H1 (cell line): ENCODE measurements at regions not wholly inside any gene's neighbourhood (a gene's known extent, or its start where the extent isn't known, plus 50 kb on each side); places are given as distances from the start of the nearest gene placed in this dataset.

Experiments used
- CTCF ChIA-PET: fragments of 300-600 bp; sonication (Branson Sonifier 250); formaldehyde crosslinking; loops from one replicate; lab custom pipeline; 2021; ENCODE audit not compliant: partially characterized antibody; lab: Charles Lee
- POLR2A ChIA-PET: fragments of 300-600 bp; sonication (Branson Sonifier 250); formaldehyde crosslinking; loops from one replicate; lab custom pipeline; 2021; ENCODE audit warnings: inconsistent platforms; ENCODE audit not compliant: partially characterized antibody; lab: Charles Lee
- DNase-seq, 2 experiments: peaks; one replicate each; pipeline versions ENCODE4 v3.0.0 to v3.0.0-alpha.2; 2010 to 2022; ENCODE audit warnings: low spot score in 2 of 2, low read depth in 1 of 2, mixed read lengths in 1 of 2
- FAIRE-seq: peaks from 2 replicates; lab custom pipeline; 2011; peaks lifted over from hg19 to GRCh38; lab: Jason Lieb, UNC
- H2AFZ ChIP-seq: 2 replicates; pipeline ENCODE4 v1.8.1; 2012; ENCODE audit warnings: low read length, inconsistent platforms
- H2AK5ac ChIP-seq: 2 replicates; pipeline ENCODE4 v1.6.1; 2013; ENCODE audit warnings: low read depth, low read length
- H2BK120ac ChIP-seq: replicated peaks from 2 replicates; pipeline ENCODE3; 2013; ENCODE audit warnings: low read depth, low read length, inconsistent platforms
- H2BK12ac ChIP-seq: 2 replicates; pipeline ENCODE4 v1.6.1; 2013; ENCODE audit warnings: low read depth, low read length
- H2BK15ac ChIP-seq: 2 replicates; pipeline ENCODE4 v1.6.1; 2013; ENCODE audit warnings: low read length
- H2BK20ac ChIP-seq: 2 replicates; pipeline ENCODE4 v1.6.1; 2013; ENCODE audit warnings: low read length
- H2BK5ac ChIP-seq: 2 replicates; pipeline ENCODE4 v1.6.1; 2013; ENCODE audit warnings: low read depth, low read length
- H3K14ac ChIP-seq: 2 replicates; pipeline ENCODE4 v1.6.1; 2013; ENCODE audit warnings: inconsistent platforms; ENCODE audit not compliant: insufficient read length
- H3K18ac ChIP-seq: 2 replicates; pipeline ENCODE4 v1.6.1; 2013; ENCODE audit warnings: low read length; ENCODE audit errors: extremely low read depth
- H3K23ac ChIP-seq: 2 replicates; pipeline ENCODE4 v1.6.1; 2013; ENCODE audit warnings: inconsistent platforms; ENCODE audit not compliant: insufficient read length
- H3K23me2 ChIP-seq: 2 replicates; pipeline ENCODE4 v1.6.1; 2013; ENCODE audit warnings: low read depth, low read length
- H3K27ac ChIP-seq: 2 replicates; pipeline ENCODE4 v1.6.1; 2011; ENCODE audit warnings: low read depth, low read length, inconsistent platforms
- H3K27me3 ChIP-seq, 4 experiments: replicated peaks in 1 of 4; 1 replicate in 1 of 4; 2 replicates in 3 of 4; pipeline versions ENCODE4 v1.6.1 to v1.8.1; 2011 to 2013; ENCODE audit warnings: low read length in 3 of 4, mild to moderate bottlenecking in 3 of 4, inconsistent platforms in 2 of 4, mixed read lengths in 2 of 4, moderate library complexity in 1 of 4; ENCODE audit not compliant: control insufficient read depth in 3 of 4, insufficient read depth in 3 of 4; ENCODE audit errors: extremely low read depth in 1 of 4
- H3K36me3 ChIP-seq, 4 experiments: 2 replicates each; pipeline versions ENCODE4 v1.6.1 to v1.8.1; 2011 to 2013; ENCODE audit warnings: mild to moderate bottlenecking in 4 of 4, low read length in 3 of 4, moderate library complexity in 2 of 4, control low read depth in 1 of 4, inconsistent platforms in 1 of 4; ENCODE audit not compliant: insufficient read depth in 4 of 4, control insufficient read depth in 2 of 4
- H3K4ac ChIP-seq: replicated peaks from 2 replicates; pipeline ENCODE3; 2013; ENCODE audit warnings: low read length, low read depth, mixed read lengths, inconsistent platforms; ENCODE audit not compliant: insufficient read length
- H3K4me1 ChIP-seq, 4 experiments: replicated peaks in 1 of 4; 1 replicate in 1 of 4; 2 replicates in 3 of 4; pipeline versions ENCODE4 v1.6.1 to v1.8.1; 2011 to 2013; ENCODE audit warnings: low read length in 3 of 4, inconsistent platforms in 2 of 4, mixed read lengths in 1 of 4; ENCODE audit not compliant: insufficient read depth in 4 of 4, control insufficient read depth in 3 of 4
- H3K4me2 ChIP-seq, 2 experiments: 2 replicates each; pipeline versions ENCODE4 v1.6.1 to v1.8.1; 2011 to 2013; ENCODE audit warnings: low read depth in 2 of 2, low read length in 2 of 2, control low read depth in 1 of 2, inconsistent platforms in 1 of 2, mild to moderate bottlenecking in 1 of 2; ENCODE audit not compliant: insufficient read depth in 1 of 2
- H3K4me3 ChIP-seq, 4 experiments: fragments of 200-600, 300-600 bp in 1 of 4; sonication (generic), shearing (Covaris generic), sonication (Bioruptor Twin) in 1 of 4; 2 replicates each; pipeline versions ENCODE4 v1.5.1 to v1.8.1; 2011 to 2016; ENCODE audit warnings: low read length in 4 of 4, low read depth in 3 of 4, control low read depth in 2 of 4, inconsistent platforms in 2 of 4, mild to moderate bottlenecking in 2 of 4, mixed read lengths in 1 of 4, moderate library complexity in 1 of 4; ENCODE audit not compliant: insufficient read depth in 2 of 4; ENCODE audit errors: extremely low read depth in 1 of 4
- H3K56ac ChIP-seq: replicated peaks from 2 replicates; pipeline ENCODE3; 2013; ENCODE audit warnings: low read depth, mild to moderate bottlenecking, mixed read lengths, low read length, inconsistent platforms; ENCODE audit not compliant: insufficient read length
- H3K79me1 ChIP-seq: 2 replicates; pipeline ENCODE4 v1.6.1; 2013; ENCODE audit warnings: low read depth, low read length, control low read depth
- H3K79me2 ChIP-seq, 2 experiments: 2 replicates each; pipeline versions ENCODE4 v1.6.1 to v1.8.1; 2012 to 2013; ENCODE audit warnings: low read length in 2 of 2, mild to moderate bottlenecking in 2 of 2, inconsistent platforms in 1 of 2; ENCODE audit not compliant: insufficient read depth in 2 of 2, control insufficient read depth in 1 of 2
- H3K9ac ChIP-seq, 4 experiments: replicated peaks in 1 of 4; 1 replicate in 1 of 4; 2 replicates in 3 of 4; pipeline versions ENCODE4 v1.6.1 to v1.8.1; 2011 to 2013; ENCODE audit warnings: low read depth in 3 of 4, low read length in 3 of 4, control low read depth in 2 of 4, mild to moderate bottlenecking in 2 of 4, moderate library complexity in 2 of 4, inconsistent platforms in 1 of 4; ENCODE audit errors: extremely low read depth in 1 of 4
- H3K9me3 ChIP-seq, 2 experiments: 2 replicates each; pipeline versions ENCODE4 v1.6.1 to v1.8.1; 2012 to 2013; ENCODE audit warnings: mild to moderate bottlenecking in 2 of 2, moderate library complexity in 2 of 2, control low read depth in 1 of 2, inconsistent platforms in 1 of 2, low read depth in 1 of 2, low read length in 1 of 2, mixed read lengths in 1 of 2; ENCODE audit not compliant: insufficient read depth in 2 of 2
- H4K20me1 ChIP-seq, 2 experiments: replicated peaks in 1 of 2; 2 replicates each; pipeline versions ENCODE3 to v1.8.1; 2011 to 2013; ENCODE audit warnings: inconsistent platforms in 2 of 2, low read length in 2 of 2, mild to moderate bottlenecking in 1 of 2; ENCODE audit not compliant: insufficient read depth in 2 of 2, control insufficient read depth in 1 of 2
- H4K5ac ChIP-seq: 2 replicates; pipeline ENCODE4 v1.6.1; 2013; ENCODE audit warnings: low read length, low read depth, mixed read lengths, inconsistent platforms; ENCODE audit not compliant: insufficient read length
- H4K8ac ChIP-seq: 2 replicates; pipeline ENCODE4 v1.8.0; 2013; ENCODE audit warnings: mild to moderate bottlenecking, moderate library complexity, low read length, inconsistent platforms; ENCODE audit not compliant: insufficient read depth; ENCODE audit errors: extremely low read depth
- H4K91ac ChIP-seq: replicated peaks from 2 replicates; pipeline ENCODE3; 2013; ENCODE audit warnings: low read length, mixed read lengths, inconsistent platforms; ENCODE audit not compliant: insufficient read length
- BRCA1 ChIP-seq: IDR thresholded peaks from 2 replicates; pipeline ENCODE4 v1.6.1; 2012; ENCODE audit warnings: low read depth, low read length, improper control_type of control experiment
- CTBP2 ChIP-seq: IDR thresholded peaks from 2 replicates; pipeline ENCODE4 v1.7.0; 2011; ENCODE audit warnings: borderline replicate concordance, mild to moderate bottlenecking, moderate library complexity, mixed read lengths, low read length; ENCODE audit not compliant: insufficient read depth, insufficient read length
- EGR1 ChIP-seq: IDR thresholded peaks from 2 replicates; pipeline ENCODE4 v1.6.1; 2011; ENCODE audit warnings: low read depth, low read length, borderline replicate concordance
- EZH2 ChIP-seq: fragments of 200-600 bp; sonication (generic); IDR thresholded peaks from 2 replicates; pipeline ENCODE4 v1.7.1; 2012; ENCODE audit warnings: low read depth, mild to moderate bottlenecking, moderate library complexity, low read length, inconsistent platforms; ENCODE audit not compliant: severe bottlenecking
- GTF2F1 ChIP-seq: IDR thresholded peaks from 2 replicates; pipeline ENCODE4 v1.6.1; 2012; ENCODE audit warnings: low read depth, low read length, improper control_type of control experiment, borderline replicate concordance
- NANOG ChIP-seq: IDR thresholded peaks from 2 replicates; pipeline ENCODE4 v1.6.1; 2011; ENCODE audit warnings: low read length, low read depth, mild to moderate bottlenecking, inconsistent platforms; ENCODE audit not compliant: insufficient read depth, poor library complexity, severe bottlenecking
- POLR2AphosphoS5 ChIP-seq: IDR thresholded peaks from 2 replicates; pipeline ENCODE4 v1.6.1; 2011; ENCODE audit warnings: low read depth, low read length
- SIRT6 ChIP-seq: IDR thresholded peaks from one replicate; pipeline ENCODE4 v1.7.1; 2012; ENCODE audit warnings: low read length, inconsistent platforms
- WGBS, 2 experiments: shearing (Covaris generic) in 1 of 2; methylation state at CpG; one replicate each; pipeline versions ENCODE4 v1.1.6 to v1.1.7; 2013 to 2015; ENCODE audit warnings: low lambda C conversion rate in 2 of 2, mixed read lengths in 2 of 2, inconsistent platforms in 1 of 2, low coverage in 1 of 2, missing lambda C conversion rate in 1 of 2; ENCODE audit not compliant: insufficient replicate concordance in 2 of 2, insufficient coverage in 1 of 2, insufficient read length in 1 of 2; ENCODE audit errors: extremely low coverage in 1 of 2, missing lambda C conversion rate in 1 of 2; 5-methylcytosine and 5-hydroxymethylcytosine counted together

DNA sequence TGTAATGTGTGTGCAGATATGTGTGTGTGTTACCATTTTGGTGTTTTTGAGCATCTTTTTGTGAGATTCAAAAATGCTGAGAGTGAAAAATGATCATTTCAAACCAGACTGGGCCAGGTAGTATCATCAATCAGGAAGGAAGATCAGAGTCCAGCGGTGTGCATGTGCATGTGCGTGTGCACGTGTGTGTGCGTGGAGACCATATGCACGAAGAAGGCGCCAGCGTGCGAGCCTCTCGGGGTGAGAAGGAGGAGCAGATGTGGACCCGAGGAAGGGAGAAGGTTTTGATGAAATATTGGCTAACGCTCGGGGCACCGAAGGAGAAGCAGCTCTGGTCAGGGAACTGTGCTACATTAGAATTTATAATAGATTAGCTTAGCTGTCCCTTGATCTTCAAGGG lies 516.4 kb downstream of the CCDC171 start:
- no peak for TF ChIP-seq NANOG
- TF ChIP-seq EGR1 = no peak
- no peak for TF ChIP-seq CTBP2
- no peak for TF ChIP-seq POLR2AphosphoS5
- no peak for TF ChIP-seq GTF2F1
- TF ChIP-seq SIRT6 = no peak
- no peak for TF ChIP-seq BRCA1
- no peak for TF ChIP-seq EZH2
- no peak overlapping the region for H2BK5ac ChIP-seq
- no peak overlapping the region for H3K4me3 ChIP-seq
- H4K8ac ChIP-seq = peak overlapping the region; percentile 36; the same call in 1 of the 2 replicates
- no peaks in the 10 kb centered on the region for H3K4me1 ChIP-seq
- H2BK120ac ChIP-seq = no peak overlapping the region
- no peak overlapping the region for H2BK15ac ChIP-seq
- no peak overlapping the region for H3K27ac ChIP-seq
- H3K9me3 ChIP-seq = no peaks in the 10 kb centered on the region
- no peak overlapping the region for H2BK12ac ChIP-seq
- no peak overlapping the region for H4K5ac ChIP-seq
- no peak overlapping the region for H2BK20ac ChIP-seq
- no peak overlapping the region for H2AK5ac ChIP-seq
- no peak overlapping the region for H4K91ac ChIP-seq
- no peak overlapping the region for H3K18ac ChIP-seq
- H3K4me2 ChIP-seq = no peak overlapping the region
- no peak for FAIRE-seq
- no peaks in the 10 kb centered on the region for H4K20me1 ChIP-seq
- POLR2A ChIA-PET = no interaction called here
- CTCF ChIA-PET = interaction anchor here (0.6 to 3.0 kb wide), 3 partner anchors 10 to 748 kb away, joined by 3 to 10 read pairs (median 3); no protein-coding TSS in a partner anchor
- no peaks in the 10 kb centered on the region for H3K36me3 ChIP-seq
- no peaks in the 10 kb centered on the region for H3K23me2 ChIP-seq
- no peak overlapping the region for H3K23ac ChIP-seq
- no peak overlapping the region for H3K14ac ChIP-seq
- no peaks in the 10 kb centered on the region for H3K79me2 ChIP-seq
- no peak overlapping the region for H2AFZ ChIP-seq
- DNase-seq = no peak
- no peak overlapping the region for H3K4ac ChIP-seq
- no peaks in the 10 kb centered on the region for H3K79me1 ChIP-seq
- no peaks in the 10 kb centered on the region; a peak in 1 of 7 replicates for H3K27me3 ChIP-seq
- no peak overlapping the region for H3K9ac ChIP-seq
- no peak overlapping the region for H3K56ac ChIP-seq
- 99% methylated on average over 13 of the region's 13 CpGs; no CpG with 5 or more reads in 1 of the 2 experiments for WGBS, 2 experiments
